Erythroblast (primary cell): ENCODE measurements at regions not wholly inside any gene's neighbourhood (a gene's known extent, or its start where the extent isn't known, plus 50 kb on each side); places are given as distances from the start of the nearest gene placed in this dataset.

Experiments used
- GATA1 ChIP-seq: IDR thresholded peaks from 2 replicates; pipeline ENCODE4 v1.6.1; 2011; ENCODE audit warnings: low read depth, mild to moderate bottlenecking, control low read depth, low read length, moderate library complexity
- POLR2A ChIP-seq: IDR thresholded peaks from 2 replicates; pipeline ENCODE4 v1.6.1; 2011; ENCODE audit warnings: mild to moderate bottlenecking, low read length

GRCh38 chr2:226619707-226620106 is 179.9 kb downstream of the IRS1 start:
- no peak for TF ChIP-seq POLR2A
- no peak for TF ChIP-seq GATA1
